ENCODE measurements at regions not wholly inside any gene's neighbourhood (a gene's known extent, or its start where the extent isn't known, plus 50 kb on each side); places are given as distances from the start of the nearest gene placed in this dataset.
"Not testable (repeated sequence)": the region's sequence is repeated elsewhere in the genome, so short reads cannot be mapped to it uniquely, and the experiment has no call there.

GRCh38 chr9:78428640-78429039, 131.7 kb downstream of the PSAT1 start:
- Histone ChIP-seq H3K9me3 (ENCODE audit: low read depth) (no peaks in the 10 kb centered on the region), H3K4me1 (ENCODE audit: low read depth) (no peaks in the 10 kb centered on the region), H3K4me3 (no peak overlapping the region), H3K27ac (no peak overlapping the region), H3K27me3 (no peaks in the 10 kb centered on the region), H3K36me3 (no peaks in the 10 kb centered on the region)
- DNase-seq (ENCODE audit: low read depth in 1 of 2, low spot score in 1 of 2), result no peak
- no peak for TF ChIP-seq CTCF (IDR thresholded peaks at IDR 0.05; ENCODE audit: low read depth, low read length)

GRCh38 chr9:78430387-78430786, 133.5 kb downstream of the PSAT1 start:
- H3K9me3 ChIP-seq (ENCODE audit: low read depth), result no peaks in the 10 kb centered on the region
- no peaks in the 10 kb centered on the region for H3K27me3 ChIP-seq
- no peaks in the 10 kb centered on the region for H3K36me3 ChIP-seq
- no peak overlapping the region for H3K4me3 ChIP-seq
- H3K4me1 ChIP-seq (ENCODE audit: low read depth), result no peaks in the 10 kb centered on the region
- DNase-seq (ENCODE audit: low read depth in 1 of 2, low spot score in 1 of 2), result no peak
- TF ChIP-seq CTCF (IDR thresholded peaks at IDR 0.05; ENCODE audit: low read depth, low read length), result no peak
- H3K27ac ChIP-seq, result no peak overlapping the region

GRCh38 chr9:78431039-78431438, 134.1 kb downstream of the PSAT1 start:
- not testable (repeated sequence) for H3K36me3 ChIP-seq; H3K4me3 ChIP-seq; H3K4me1 ChIP-seq (ENCODE audit: low read depth); H3K9me3 ChIP-seq (ENCODE audit: low read depth); H3K27ac ChIP-seq; H3K27me3 ChIP-seq; DNase-seq (ENCODE audit: low read depth in 1 of 2, low spot score in 1 of 2)

GRCh38 chr9:78436873-78437272, 139.9 kb downstream of the PSAT1 start:
- peaks cover 9% of the 10 kb centered on the region for H3K27me3 ChIP-seq
- no peak for DNase-seq (ENCODE audit: low read depth in 1 of 2, low spot score in 1 of 2)
- H3K27ac ChIP-seq, result no peak overlapping the region
- H3K4me3 ChIP-seq, result no peak overlapping the region
- no peaks in the 10 kb centered on the region for H3K36me3 ChIP-seq
- TF ChIP-seq CTCF (IDR thresholded peaks at IDR 0.05; ENCODE audit: low read depth, low read length), result no peak
- H3K9me3 ChIP-seq (ENCODE audit: low read depth), result no peaks in the 10 kb centered on the region
- H3K4me1 ChIP-seq (ENCODE audit: low read depth), result no peaks in the 10 kb centered on the region

GRCh38 chr9:78437296-78437695, 140.4 kb downstream of the PSAT1 start:
- H3K27me3 ChIP-seq, result peaks cover 9% of the 10 kb centered on the region
- no peak for TF ChIP-seq CTCF (IDR thresholded peaks at IDR 0.05; ENCODE audit: low read depth, low read length)
- DNase-seq (ENCODE audit: low read depth in 1 of 2, low spot score in 1 of 2), result no peak
- H3K4me1 ChIP-seq (ENCODE audit: low read depth), result no peaks in the 10 kb centered on the region
- H3K4me3 ChIP-seq, result no peak overlapping the region
- H3K36me3 ChIP-seq, result no peaks in the 10 kb centered on the region
- no peak overlapping the region for H3K27ac ChIP-seq
- H3K9me3 ChIP-seq (ENCODE audit: low read depth), result no peaks in the 10 kb centered on the region

GRCh38 chr9:78437806-78438205, 140.9 kb downstream of the PSAT1 start:
- Histone ChIP-seq H3K27me3 (peaks cover 9% of the 10 kb centered on the region), H3K36me3 (no peaks in the 10 kb centered on the region), H3K27ac (no peak overlapping the region), H3K9me3 (ENCODE audit: low read depth) (no peaks in the 10 kb centered on the region), H3K4me1 (ENCODE audit: low read depth) (no peaks in the 10 kb centered on the region), H3K4me3 (no peak overlapping the region)
- no peak for TF ChIP-seq CTCF (IDR thresholded peaks at IDR 0.05; ENCODE audit: low read depth, low read length)
- DNase-seq (ENCODE audit: low read depth in 1 of 2, low spot score in 1 of 2), result no peak
